DMS53 treated with DMSO at 0.1 percent for 48 hours (cell line): ENCODE measurements at regions not wholly inside any gene's neighbourhood (a gene's known extent, or its start where the extent isn't known, plus 50 kb on each side); places are given as distances from the start of the nearest gene placed in this dataset.

ENCODE experiments used
- DNase-seq: peaks from one replicate; lab custom pipeline; 2025; ENCODE audit not compliant: unreplicated experiment; lab: John Stamatoyannopoulos, UW

DNA sequence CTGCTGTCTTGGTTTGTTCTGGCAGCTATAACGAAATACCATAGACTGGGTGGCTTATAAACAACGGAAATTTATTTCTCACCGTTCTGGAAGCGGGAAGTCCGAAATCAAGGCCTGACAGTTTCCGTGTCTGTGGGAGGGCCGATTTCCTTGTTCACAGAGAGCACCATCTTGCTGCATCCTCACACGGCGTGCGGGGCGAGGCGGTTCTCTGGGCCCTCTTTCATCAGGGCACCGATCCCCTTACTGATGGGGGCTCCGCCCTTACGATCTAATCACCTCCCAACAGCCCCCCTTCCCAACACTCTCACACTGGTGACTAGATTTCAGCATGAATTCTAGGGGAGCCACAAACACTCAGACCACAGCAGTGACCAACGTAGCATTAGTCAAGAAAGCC, 578.3 kb upstream of the FAT1 start:
- no peak for DNase-seq

DNA sequence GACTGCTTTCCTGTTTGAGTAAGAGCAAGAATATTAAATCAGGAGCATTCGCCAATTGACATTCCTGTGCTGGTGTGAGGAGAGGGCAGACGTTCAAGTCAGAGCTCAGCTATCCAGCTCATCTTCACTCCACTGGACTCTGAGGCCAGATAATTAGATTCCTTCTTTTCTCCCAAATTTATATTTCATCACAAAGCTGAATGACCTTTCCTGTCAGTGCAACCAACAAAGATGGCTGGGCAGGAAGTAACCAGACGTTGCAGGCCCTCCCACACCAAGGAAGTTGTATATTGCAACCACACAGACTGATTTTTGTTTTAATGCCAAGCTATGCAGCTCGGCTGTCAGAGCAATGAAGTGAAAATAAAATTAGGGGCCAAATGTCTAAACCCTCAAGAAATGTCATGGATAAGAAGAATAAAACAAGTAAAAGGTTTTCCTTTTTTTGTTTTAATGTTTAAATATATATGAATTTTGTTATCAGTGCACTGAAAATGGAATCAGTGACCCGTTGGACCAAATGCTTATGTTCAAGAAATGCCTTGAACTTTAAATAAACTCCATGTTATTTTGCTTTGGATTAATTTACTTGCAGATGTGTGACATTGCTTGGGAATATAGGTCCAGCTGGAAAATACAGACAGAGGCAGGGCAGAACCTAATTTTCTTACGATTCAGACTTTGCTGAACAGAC, 578.9 kb upstream of the FAT1 start:
- no peak for DNase-seq

DNA sequence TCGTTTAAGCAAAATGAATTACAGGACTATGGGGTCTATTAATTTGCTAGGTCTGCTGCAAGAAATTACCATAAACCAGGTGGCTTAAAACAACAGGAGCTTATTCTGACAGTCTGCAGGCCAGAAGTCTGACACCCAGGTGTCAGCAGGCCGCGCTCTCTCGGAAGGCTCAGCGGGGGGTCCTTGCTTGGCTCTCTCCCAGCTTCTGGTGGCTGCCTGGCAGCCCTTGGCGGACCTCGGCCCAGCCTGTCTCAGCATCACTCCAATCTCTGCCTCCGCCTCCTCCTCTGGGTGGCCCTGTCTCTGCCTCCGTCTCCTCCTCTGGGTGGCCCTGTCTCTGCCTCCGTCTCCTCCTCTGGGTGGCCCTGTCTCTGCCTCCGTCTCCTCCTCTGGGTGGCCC, 580.5 kb upstream of the FAT1 start:
- DNase-seq: no peak

DNA sequence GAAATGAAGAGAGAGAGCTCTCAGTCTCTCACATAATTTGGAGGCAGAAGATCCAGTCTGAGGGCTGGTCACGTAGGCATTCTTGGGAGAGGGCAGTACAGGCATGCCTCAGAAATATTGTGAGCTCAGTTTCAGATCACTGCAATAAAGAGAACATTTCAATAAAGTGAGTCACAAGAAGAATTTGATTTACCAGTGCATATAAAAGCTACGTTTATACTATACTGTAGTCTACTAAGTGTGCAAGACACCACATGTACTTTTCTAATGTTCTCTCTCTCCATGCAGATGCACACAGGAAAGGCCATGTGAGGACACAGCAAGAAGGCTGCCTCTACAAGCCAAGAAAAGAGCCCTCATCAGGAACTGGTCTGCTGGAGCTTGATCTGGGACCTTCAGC, 583.5 kb upstream of the FAT1 start:
- DNase-seq: no peak

DNA sequence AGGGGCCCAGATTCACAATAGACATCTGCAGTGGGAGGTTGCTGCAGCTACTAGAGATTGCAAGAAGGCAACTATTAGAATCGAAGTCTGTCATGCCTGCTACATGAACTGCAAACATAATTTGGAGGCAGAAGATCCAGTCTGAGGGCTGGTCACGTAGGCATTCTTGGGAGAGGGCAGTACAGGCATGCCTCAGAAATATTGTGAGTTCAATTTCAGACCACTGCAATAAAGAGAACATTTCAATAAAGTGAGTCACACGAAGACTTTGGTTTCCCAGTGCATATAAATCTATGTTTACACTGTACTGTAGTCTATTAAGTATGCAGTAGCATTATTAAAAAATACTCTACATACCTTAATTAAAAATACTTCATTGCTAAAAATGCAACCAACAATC, 585.8 kb upstream of the FAT1 start:
- no peak for DNase-seq

DNA sequence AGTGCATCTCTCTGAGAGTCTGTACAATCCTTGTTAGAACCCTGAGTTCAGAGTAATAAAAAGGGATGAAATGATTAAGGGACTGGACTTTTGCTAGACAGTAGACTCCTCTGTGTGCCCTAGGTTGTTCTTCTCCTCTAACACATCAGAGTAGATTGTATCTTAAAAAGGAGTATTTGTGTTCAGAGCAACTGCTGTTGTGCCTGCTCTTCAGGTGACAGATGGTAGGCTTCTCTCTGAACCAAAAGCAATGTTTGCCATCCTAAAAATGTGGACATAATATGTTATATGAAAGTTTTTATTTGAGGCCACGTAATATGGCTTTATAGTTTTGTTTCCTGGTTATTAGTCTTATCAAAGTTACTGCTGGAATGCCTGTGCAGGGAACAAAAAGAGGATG, 588.6 kb upstream of the FAT1 start:
- DNase-seq: no peak

DNA sequence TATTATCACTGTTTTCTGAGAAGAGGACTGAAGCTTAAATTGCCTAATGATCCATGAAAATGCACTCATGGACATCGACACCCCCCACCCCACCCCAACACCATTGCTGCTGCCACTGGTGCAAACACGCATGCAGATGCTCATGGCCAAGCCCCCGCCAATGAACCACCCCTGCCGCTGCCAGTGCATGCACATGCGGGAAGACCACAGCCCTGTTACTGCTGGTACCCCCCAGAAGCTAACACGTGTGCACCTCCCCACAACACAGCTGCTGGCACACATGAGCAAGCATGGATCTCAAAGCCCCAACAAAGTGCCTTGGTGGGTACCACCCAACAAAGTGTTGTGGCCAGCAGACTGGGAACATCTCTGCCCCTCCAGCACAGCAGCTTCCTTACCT, 594.1 kb upstream of the FAT1 start:
- no peak for DNase-seq

DNA sequence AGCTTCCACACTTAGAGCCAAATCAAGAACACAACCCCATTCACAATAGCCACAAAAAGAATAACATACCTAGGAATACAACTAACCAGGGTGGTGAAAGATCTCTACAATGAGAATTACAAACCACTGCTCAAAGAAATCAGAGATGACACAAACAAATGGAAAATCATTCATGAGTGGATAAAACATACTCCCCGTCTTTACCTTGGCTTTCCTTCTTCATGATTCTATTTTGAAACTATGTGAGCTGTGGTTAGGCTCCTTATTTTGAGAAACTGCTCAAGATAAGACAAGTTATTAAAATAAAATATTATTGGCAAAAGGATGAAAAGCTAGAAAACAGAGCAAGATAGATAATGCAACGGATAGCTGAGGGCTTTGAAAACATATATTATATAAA, 598.1 kb upstream of the FAT1 start:
- no peak for DNase-seq

DNA sequence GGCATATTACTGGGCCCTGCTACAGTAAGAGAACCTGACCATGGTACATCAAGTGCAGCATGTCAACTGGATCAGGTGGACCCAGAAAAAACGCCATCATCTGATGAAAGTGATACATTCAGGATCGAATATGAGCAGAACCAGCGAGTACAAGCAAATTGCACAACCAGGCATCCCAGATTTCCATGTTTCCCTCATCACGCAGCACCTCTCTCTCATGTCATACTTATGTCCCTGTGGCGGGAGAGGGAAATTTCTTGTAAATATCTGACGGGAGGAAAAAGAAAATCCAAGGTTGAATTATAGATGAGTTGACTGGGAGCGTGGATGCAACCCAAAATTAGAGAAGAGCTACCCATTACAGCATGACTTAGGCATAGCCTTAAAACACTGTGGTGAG, 608.5 kb upstream of the FAT1 start:
- DNase-seq: no peak

DNA sequence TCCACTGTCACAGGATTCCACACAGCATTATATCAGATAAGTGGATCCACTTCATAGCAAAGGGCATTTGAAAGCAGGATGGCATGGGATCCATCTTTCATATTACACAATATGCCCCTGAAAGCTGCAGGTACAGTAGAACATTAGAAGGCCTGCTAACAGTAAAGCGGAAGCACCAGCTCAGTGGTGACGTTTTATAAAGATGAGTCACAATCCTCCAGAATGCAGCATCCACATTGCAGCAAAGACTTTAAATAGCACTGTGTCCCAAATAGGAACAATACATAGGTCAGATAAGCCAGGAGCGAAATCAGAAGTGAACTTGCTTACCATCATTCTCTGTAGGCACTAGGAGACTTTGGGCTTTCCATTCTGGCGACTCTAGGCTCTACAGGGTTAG, 609.5 kb upstream of the FAT1 start:
- DNase-seq: no peak

DNA sequence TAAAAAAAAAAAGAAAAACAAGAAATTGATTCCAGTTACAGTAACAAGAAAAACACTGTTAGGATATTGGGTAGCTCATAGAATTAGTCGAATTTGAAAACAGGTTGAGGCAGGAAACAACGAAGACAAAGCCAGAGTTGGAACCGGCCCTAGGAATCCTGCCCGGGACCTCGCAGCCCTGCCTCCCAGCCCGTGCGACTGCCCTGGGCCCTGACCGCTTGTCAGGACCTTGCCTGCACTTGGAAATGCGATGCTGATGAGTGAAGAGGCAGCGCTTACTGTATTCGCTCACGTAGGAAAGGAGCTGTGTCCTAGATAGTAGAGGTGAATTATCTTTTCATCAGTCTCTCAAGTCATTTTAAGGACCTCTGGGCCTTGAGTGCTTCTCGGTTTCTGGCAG, 611.7 kb upstream of the FAT1 start:
- no peak for DNase-seq

DNA sequence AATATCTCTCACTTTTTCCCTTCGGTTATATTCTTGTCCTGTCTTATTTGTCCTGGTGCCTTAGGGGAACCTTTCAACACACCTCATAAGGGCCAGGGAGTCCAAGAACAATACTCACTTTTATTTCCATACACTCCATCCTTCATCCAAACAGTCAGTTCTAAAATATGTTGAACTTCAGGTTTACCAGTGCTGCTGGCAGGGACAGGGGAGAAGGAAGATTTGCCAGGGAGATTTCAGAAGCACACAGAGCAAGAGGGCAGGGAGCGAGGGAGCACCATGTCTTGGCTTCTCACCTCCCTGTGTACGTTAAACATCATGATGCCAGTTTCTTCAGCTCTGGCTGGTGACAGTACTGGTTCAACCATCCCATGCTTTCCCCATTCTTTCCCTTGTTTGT, 631.1 kb upstream of the FAT1 start:
- no peak for DNase-seq

DNA sequence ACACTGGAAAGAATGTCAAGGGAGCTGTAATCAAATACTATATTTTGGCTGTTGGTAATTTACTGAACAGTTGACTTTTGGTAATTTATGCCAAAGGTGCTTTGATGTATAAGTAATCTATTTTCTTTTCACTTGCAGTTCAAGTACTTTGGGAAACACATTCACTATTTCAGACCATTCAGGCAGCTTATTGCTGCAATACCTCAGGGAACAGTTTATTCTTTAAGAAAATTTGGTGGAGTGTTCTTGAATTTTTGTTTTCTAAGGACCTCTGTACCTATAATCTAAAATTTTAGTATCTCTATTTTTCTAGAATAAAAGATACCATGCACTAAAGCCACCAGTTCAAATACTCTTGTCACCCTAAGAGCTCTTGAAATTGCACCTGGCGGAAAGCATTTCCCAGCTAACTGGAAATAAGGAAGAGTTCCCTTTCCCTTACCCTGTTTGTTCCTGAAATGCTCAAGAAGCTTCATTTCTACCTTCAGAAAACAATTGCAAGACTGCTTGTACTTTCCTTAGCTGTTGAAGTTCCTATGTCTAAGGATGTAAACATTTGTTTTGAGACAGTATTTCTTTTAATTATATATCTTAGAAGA, 633.5 kb upstream of the FAT1 start:
- peak; percentile 43 for DNase-seq

DNA sequence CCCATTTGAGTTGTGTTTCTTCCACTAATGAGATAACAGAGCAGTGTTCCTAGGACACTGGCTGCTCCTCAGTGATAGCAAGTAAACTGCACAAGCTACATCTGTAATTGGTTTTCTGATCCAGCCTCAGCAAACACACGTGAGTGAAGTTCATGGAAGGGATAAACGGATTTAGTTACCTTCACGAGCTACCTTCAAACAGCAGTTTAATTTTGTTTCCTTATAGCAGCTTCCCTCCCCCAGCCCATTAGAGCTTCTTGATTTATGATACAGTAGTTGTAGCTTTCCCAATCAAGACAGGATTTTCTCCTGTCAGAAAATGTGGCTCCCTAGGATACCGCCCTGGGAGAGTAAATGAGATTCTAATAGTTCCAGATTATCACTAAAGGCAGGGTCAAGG, 634.2 kb upstream of the FAT1 start:
- peak; percentile 3 for DNase-seq

DNA sequence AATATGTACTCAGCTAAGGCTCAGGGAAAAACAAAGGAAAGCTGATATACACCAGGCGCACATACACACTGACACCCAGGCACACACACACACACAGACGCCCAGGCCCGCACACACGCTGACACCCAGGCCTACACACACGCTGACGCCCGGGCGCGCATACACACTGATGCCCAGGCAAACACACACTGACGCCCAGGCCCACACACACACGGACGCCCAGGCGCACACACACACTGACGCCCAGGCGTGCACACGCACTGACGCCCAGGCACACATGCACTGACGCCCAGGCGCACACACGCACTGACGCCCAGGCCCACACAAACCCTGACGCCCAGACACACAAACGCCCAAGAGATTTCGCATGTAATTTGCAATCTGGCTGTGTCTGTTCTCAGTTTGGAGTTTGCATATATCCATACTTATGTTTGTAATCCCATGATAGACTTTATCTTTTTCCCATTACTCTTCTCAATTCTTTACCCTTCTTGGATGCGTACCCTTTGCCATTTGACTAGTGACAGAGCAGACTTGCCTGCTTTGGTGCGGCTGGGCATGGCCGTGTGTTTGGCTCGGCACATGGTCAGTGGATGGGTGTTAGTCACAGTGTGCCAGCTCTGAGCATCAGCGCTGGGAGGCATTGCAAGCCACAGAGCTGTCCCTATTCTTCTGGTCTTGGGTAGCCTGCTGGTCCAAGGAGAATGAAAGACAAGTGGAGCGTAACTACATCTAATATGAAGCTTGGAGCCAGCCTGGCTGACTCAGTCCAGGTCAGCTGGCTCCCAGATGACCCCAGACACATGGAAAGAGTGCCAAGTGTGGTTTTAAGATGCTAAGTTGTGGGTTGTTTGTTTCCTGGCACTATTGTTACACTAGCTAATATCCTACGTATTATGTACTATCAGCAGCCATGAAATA, 632.4 kb upstream of the ZFP42 start:
- DNase-seq: no peak

DNA sequence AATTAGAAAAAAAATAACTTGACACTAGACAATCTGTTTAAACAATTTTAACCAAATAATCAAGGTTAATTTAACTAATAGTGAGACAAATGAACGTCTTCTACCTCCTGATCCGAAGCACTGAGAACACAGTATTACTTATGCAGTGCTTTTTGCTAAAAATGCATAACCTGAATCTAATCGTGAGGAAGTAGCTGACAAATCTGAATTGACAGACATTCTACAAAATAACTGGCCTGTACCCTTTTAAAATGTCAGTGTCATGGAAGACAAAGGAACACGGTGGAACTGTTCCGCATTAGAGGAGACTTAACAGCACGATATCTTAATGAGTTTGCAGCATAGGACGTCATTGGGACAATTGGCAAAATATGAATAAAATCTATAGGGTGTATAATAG, 631.2 kb upstream of the ZFP42 start:
- no peak for DNase-seq

DNA sequence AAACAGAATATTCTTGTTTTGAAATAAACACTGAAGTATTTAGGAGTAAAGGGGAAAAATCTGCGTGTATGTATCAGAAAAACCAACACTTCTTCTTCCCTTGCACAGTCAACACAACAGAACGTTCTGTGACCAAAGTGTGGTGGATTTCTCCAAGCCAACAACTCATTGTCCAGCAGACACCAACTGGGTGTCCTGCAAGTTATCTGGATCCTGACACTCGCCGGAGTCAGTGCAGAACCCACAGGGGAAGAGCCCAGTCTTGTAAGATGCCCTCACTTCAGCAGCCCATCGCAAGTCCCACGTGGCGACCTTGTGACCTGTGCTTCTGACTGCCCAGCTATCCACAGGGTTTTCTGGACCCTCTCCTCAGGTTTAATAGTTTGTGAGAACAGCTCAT, 630.7 kb upstream of the ZFP42 start:
- no peak for DNase-seq

DNA sequence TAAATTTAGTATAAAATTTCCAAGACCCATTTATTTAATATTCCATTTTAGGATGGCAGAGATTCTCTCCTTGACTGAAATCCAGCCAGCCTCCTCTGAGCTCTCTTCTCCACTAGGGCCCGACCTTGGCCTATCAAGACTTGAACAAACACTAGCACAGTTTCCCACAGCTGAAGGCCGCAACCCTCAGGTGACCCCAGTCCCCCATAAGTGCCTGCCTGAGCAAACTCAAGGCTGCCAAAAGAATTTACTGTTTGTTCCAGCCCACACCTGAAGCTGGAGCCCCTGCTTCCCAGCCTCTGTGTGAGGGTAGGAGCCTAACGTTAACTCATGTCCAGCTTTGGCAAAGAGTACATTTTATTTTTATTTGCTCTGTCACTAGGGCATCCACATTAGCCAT, 629.0 kb upstream of the ZFP42 start:
- DNase-seq: no peak

DNA sequence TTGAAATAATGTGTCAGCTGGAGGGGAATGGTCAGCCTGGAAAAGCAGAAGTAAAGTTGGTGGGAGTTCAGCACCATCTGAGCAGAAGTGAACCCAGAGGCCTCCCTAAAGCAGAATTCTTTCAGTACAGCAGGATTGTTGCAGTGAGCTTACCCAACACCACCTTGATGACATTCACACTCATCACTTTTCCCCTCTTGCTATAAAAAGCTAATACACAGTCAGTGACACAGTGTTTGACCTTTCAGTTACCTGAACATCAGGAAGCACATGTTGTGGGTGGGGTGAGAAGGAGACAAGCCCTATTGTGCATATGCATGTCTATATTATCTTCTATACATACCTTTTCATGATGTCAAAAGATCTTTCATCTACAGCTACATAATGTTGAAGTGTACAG, 624.7 kb upstream of the ZFP42 start:
- no peak for DNase-seq

DNA sequence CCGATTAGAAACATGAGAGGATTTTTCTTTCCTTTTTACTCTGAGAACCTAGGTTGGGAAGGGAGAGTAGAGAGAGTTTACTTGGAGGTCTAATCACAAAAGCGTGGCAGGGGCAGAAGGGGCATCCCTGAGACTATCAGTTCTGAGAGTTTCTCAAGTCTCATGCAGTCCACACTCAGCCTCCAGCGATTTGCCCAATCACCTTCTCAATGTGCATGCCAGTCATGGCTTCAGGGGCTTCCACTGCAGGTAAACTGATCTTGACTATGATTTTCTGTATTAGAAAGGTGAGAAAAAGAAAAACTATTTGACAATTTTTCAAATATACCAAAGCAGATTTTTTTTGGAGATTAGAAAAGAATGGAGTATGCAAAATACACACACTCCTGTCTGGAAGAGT, 617.1 kb upstream of the ZFP42 start:
- DNase-seq: no peak

DNA sequence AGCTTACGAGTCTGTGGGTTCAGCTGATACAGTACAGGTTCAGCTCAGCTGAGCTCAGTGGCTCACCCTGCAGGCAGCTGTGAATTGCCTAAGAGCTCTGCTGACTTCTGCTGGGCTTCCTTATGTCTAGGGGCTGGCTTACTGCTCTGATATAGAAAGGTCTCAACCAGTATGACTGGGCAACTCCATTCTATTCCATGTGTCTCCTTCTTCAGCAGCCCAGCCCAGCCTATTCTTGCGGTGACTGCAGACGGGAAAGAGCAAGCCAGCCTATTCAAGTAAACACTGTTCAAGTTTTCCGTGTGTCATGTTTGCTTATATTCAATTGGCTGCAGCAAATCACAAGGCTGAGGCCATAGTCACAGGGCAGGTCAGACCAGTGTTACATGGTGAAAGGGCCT, 615.4 kb upstream of the ZFP42 start:
- DNase-seq: peak; percentile 65

DNA sequence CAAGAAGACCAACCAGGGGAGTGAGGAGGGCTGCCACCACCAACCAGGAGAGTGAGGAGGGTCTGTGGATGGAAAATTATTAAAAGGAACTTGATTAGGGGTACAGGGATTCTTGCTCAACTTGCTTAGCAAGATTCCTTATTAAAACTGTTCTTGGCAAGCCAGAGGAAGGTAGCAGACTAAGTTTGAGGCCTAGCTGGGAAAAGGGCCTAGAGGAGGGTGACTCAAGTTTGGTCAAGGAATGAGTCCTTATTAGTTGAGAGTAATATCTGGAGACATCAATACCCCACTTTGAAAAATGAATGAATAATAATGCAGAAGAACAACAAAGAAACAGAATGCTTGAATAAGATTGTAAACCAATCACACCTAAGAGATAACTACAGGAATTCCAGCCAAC, 612.4 kb upstream of the ZFP42 start:
- DNase-seq: no peak
